BJ (cell line): ENCODE measurements at regions not wholly inside any gene's neighbourhood (a gene's known extent, or its start where the extent isn't known, plus 50 kb on each side); places are given as distances from the start of the nearest gene placed in this dataset.
"Not testable (repeated sequence)": the region's sequence is repeated elsewhere in the genome, so short reads cannot be mapped to it uniquely, and the experiment has no call there.

ENCODE experiments used
- CTCF ChIA-PET: fragments of 350-600 bp; formaldehyde crosslinking; extraction: SDS; loops from one replicate; lab custom pipeline; 2021; ENCODE audit warnings: antibody characterized with exemption, inconsistent platforms; lab: Yijun Ruan, JAX
- POLR2A ChIA-PET: fragments of 300-600 bp; sonication (Branson Sonifier 250); formaldehyde crosslinking; extraction: SDS; loops from one replicate; lab custom pipeline; 2021; ENCODE audit warnings: antibody characterized with exemption; lab: Charles Lee
- DNase-seq: peaks from one replicate; pipeline ENCODE4 v3.0.0-alpha.2; 2011; ENCODE audit warnings: low read depth
- H3K27me3 ChIP-seq: 2 replicates; pipeline ENCODE4 v1.6.0; 2011; ENCODE audit warnings: low read length; ENCODE audit not compliant: control insufficient read depth, insufficient read depth
- H3K36me3 ChIP-seq: 2 replicates; pipeline ENCODE4 v1.5.1; 2011; ENCODE audit warnings: low read length; ENCODE audit not compliant: control insufficient read depth, insufficient read depth
- H3K4me3 ChIP-seq: 2 replicates; pipeline ENCODE4 v1.5.1; 2011; ENCODE audit warnings: low read depth, mild to moderate bottlenecking, control low read depth, low read length
- TF ChIP-seq, protein P1 (sequence below): IDR thresholded peaks from 2 replicates; pipeline ENCODE4 v1.5.1; 2011; ENCODE audit warnings: low read depth, mild to moderate bottlenecking, control low read depth, inconsistent platforms, low read length, moderate library complexity; ENCODE audit not compliant: insufficient read depth

DNA sequence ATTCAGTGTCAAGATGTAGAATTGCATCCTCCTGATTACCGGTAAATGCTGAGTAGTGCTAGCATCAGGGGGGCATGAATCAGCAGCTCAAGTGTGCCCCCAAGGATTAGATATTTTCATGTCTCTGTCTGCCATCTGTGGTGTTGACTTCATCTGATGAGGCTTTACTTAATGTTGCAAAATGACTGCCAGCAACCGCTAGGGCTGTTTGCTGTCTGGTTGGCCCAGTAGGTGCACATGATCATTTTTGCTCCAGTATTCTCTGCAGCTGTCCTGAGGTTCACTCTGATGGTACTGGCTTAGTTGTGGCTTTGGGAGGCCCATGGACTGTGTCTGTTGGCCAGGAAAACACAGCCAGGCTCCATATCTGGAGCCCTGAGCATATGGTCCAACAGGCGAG lies 316.4 kb downstream of the SOX2 start:
- POLR2A ChIA-PET, result no interaction called here
- no peak for DNase-seq
- CTCF ChIA-PET, result no interaction called here

DNA sequence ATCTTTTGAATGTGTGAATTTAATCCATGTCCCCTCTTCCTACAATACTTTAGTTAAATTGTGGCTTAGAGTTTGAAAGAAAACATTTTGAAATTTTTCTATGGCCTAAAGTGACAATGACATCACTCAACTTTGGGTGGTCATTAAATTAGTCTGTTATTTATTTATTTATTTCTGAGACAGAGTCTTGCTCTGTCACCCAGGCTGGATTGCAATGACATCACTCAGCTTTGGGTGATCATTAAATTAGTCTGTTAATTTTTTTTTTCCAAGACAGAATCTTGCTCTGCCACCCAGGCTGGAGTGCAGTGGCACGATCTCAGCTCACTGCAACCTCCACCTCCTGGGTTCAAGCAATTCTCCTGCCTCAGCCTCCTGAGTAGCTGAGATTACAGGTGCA lies 322.5 kb downstream of the SOX2 start:
- DNase-seq, POLR2A ChIA-PET, H3K27me3 ChIP-seq, CTCF ChIA-PET, H3K36me3 ChIP-seq, H3K4me3 ChIP-seq: not testable (repeated sequence)

More for the DNA sequence above, 316.4 kb downstream of the SOX2 start:
- TF ChIP-seq, protein P1, sequence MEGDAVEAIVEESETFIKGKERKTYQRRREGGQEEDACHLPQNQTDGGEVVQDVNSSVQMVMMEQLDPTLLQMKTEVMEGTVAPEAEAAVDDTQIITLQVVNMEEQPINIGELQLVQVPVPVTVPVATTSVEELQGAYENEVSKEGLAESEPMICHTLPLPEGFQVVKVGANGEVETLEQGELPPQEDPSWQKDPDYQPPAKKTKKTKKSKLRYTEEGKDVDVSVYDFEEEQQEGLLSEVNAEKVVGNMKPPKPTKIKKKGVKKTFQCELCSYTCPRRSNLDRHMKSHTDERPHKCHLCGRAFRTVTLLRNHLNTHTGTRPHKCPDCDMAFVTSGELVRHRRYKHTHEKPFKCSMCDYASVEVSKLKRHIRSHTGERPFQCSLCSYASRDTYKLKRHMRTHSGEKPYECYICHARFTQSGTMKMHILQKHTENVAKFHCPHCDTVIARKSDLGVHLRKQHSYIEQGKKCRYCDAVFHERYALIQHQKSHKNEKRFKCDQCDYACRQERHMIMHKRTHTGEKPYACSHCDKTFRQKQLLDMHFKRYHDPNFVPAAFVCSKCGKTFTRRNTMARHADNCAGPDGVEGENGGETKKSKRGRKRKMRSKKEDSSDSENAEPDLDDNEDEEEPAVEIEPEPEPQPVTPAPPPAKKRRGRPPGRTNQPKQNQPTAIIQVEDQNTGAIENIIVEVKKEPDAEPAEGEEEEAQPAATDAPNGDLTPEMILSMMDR, result no peak
- H3K4me3 ChIP-seq, result no peak overlapping the region
- no peaks in the 10 kb centered on the region for H3K27me3 ChIP-seq
- no peaks in the 10 kb centered on the region for H3K36me3 ChIP-seq

DNA sequence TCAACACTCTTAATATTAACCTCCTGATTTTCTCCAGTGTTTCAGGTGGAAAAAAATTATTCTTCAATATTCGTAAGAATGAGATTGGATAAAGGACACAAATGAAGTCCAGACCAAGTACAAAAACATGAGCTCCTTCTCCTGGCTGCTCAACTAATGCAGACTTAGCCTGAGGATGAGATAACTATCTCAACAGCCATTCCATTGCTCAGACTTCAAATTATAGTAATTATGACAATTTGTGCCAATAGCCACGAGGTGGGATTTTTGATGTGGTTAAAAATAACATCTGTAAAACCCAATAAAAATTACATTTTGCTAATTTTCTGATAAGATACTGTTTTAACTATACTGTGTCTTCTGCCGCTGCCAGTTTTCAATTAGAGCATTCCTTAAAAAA lies 323.6 kb downstream of the SOX2 start:
- POLR2A ChIA-PET, result no interaction called here
- CTCF ChIA-PET, result no interaction called here
- no peak for DNase-seq
- Histone ChIP-seq H3K27me3 (no peaks in the 10 kb centered on the region), H3K4me3 (no peak overlapping the region), H3K36me3 (no peaks in the 10 kb centered on the region)
- TF ChIP-seq, protein P1, result no peak

DNA sequence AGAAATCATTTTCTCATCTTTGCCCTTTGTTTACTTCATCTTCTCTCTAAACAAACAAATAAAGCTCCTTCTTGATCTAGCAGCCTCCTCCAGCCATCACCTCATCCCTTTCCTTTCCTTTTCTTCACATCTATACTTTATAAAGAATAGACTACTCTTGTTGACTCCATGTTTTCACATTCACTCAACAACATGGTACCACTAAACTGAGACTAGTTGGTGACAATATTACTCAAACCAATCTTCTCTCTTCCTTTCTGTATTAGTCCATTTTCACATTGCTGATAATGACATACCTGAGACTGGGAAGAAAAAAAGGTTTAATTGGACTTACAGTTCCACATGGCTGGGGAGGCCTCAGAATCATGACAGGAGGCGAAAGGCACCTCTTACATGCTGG lies 324.7 kb downstream of the SOX2 start:
- no peak for DNase-seq
- no peaks in the 10 kb centered on the region for H3K36me3 ChIP-seq
- H3K27me3 ChIP-seq, result no peaks in the 10 kb centered on the region
- TF ChIP-seq, protein P1, result no peak
- ChIA-PET CTCF (no interaction called here), POLR2A (no interaction called here)
- no peak overlapping the region for H3K4me3 ChIP-seq

DNA sequence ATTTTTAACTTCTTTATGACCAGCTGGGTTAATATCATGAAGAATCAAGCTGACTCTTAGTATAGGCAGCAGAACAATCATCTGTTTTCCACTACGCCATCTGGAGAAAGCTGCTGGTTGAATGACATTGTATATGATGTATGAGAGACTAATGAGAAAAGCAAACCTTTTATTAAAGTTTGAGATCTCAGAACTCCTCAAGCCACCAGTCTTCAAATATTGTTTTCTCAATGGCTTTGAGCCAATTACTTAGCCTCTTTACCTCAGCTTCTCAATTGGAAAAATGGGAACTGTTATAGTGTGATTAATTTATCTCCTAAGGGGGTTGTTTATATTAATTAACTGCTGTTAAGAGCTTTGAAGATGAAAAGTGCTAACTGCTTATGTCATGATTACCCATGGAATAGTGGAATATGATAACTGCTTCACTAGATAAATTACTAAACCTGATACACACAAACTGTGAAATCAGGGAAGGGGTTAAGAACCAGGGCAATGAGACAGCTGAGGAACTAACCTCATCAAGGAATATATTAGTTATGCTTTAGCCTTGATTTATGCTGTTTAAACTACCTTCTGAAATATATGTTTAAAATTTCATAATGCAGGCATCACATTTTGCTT lies 330.1 kb downstream of the SOX2 start:
- no peak for DNase-seq
- no peak overlapping the region for H3K4me3 ChIP-seq
- POLR2A ChIA-PET, result no interaction called here
- no peaks in the 10 kb centered on the region for H3K27me3 ChIP-seq
- TF ChIP-seq, protein P1, result no peak
- CTCF ChIA-PET, result no interaction called here
- no peaks in the 10 kb centered on the region for H3K36me3 ChIP-seq

DNA sequence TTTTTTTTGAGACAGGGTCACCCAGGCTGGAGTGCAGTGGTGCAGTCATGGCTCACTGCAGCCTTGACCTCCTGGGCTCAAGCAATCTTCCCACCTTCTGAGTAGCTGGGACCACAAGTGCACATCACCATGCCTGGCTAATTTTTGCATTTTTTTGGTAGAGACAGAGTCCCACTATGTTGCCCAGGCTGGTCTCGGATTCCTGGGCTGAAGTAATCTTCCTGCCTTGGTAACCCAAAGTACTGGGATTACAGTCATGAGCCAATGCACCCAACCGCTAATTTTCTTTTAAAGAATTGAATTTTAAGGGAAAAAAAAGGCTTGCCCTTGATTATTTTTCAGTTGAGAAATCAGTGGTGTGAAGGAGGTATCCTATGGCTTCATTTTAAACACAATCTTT lies 334.0 kb downstream of the SOX2 start:
- TF ChIP-seq, protein P1, result no peak
- Histone ChIP-seq H3K27me3 (no peaks in the 10 kb centered on the region), H3K36me3 (no peaks in the 10 kb centered on the region), H3K4me3 (no peak overlapping the region)
- ChIA-PET CTCF (no interaction called here), POLR2A (no interaction called here)
- DNase-seq, result no peak
